WTC11 (cell line): ENCODE measurements at regions not wholly inside any gene's neighbourhood (a gene's known extent, or its start where the extent isn't known, plus 50 kb on each side); places are given as distances from the start of the nearest gene placed in this dataset.

ENCODE experiments used
- CTCF ChIP-seq: fragments of 200-600 bp; IDR thresholded peaks from 2 replicates; pipeline ENCODE4 v1.8.0; 2022; ENCODE audit warnings: antibody characterized with exemption
- FOXP4 ChIP-seq: sonication (generic); formaldehyde crosslinking; IDR thresholded peaks from 2 replicates; pipeline ENCODE4 v1.8.0; 2022; ENCODE audit warnings: mild to moderate bottlenecking, missing genetic modification reagents

GRCh38 chr13:70424928-70425327, 316.7 kb upstream of the KLHL1 start:
- TF ChIP-seq CTCF (no peak), FOXP4 (CRISPR knock-in tag) (no peak)
